ENCODE measurements at regions not wholly inside any gene's neighbourhood (a gene's known extent, or its start where the extent isn't known, plus 50 kb on each side); places are given as distances from the start of the nearest gene placed in this dataset.

GRCh38 chr2:194557993-194558392 is 1099.0 kb upstream of the SLC39A10 start:
- no peaks in the 10 kb centered on the region for H3K4me1 ChIP-seq (ENCODE audit: low read length)
- no peak overlapping the region for H2AFZ ChIP-seq (ENCODE audit: low read length)
- no peak for DNase-seq
- no peak overlapping the region for H3K9ac ChIP-seq (ENCODE audit: low read length)
- H3K79me2 ChIP-seq (ENCODE audit: low read length): no peaks in the 10 kb centered on the region
- H3K36me3 ChIP-seq (ENCODE audit: insufficient read depth, low read length): no peaks in the 10 kb centered on the region
- no peak overlapping the region for H3K4me2 ChIP-seq (ENCODE audit: low read depth, low read length, poor library complexity, severe bottlenecking)
- no peak overlapping the region for H3K4me3 ChIP-seq (ENCODE audit: low read length)
- H3K27me3 ChIP-seq (ENCODE audit: low read length): no peaks in the 10 kb centered on the region
- H4K20me1 ChIP-seq (ENCODE audit: insufficient read depth, low read depth, low read length): no peaks in the 10 kb centered on the region
- H3K9me3 ChIP-seq (ENCODE audit: low read length): no peaks in the 10 kb centered on the region; the same call in 1 of the 2 replicates
- no peaks in the 10 kb centered on the region for H3K9me2 ChIP-seq (replicated peaks; ENCODE audit: insufficient read depth, low read length)
- H3K27ac ChIP-seq (ENCODE audit: low read length): no peak overlapping the region

- Histone ChIP-seq H4K20me1 (ENCODE audit: insufficient read depth, low read depth, low read length) (no peaks in the 10 kb centered on the region), H3K79me2 (ENCODE audit: low read length) (no peaks in the 10 kb centered on the region), H3K9me2 (replicated peaks; ENCODE audit: insufficient read depth, low read length) (no peaks in the 10 kb centered on the region), H3K36me3 (ENCODE audit: insufficient read depth, low read length) (no peaks in the 10 kb centered on the region), H3K9ac (ENCODE audit: low read length) (no peak overlapping the region), H3K4me1 (ENCODE audit: low read length) (no peaks in the 10 kb centered on the region), H3K27me3 (ENCODE audit: low read length) (no peaks in the 10 kb centered on the region), H3K27ac (ENCODE audit: low read length) (no peak overlapping the region), H3K4me2 (ENCODE audit: low read depth, low read length, poor library complexity, severe bottlenecking) (no peak overlapping the region), H2AFZ (ENCODE audit: low read length) (no peak overlapping the region), H3K9me3 (ENCODE audit: low read length) (no peaks in the 10 kb centered on the region; the same call in 1 of the 2 replicates), H3K4me3 (ENCODE audit: low read length) (no peak overlapping the region)
- DNase-seq: no peak
These were observed 1100.4 kb upstream of the SLC39A10 start for GRCh38 chr2:194556629-194557028.

GRCh38 chr2:194553980-194554379 is 1103.0 kb upstream of the SLC39A10 start:
- H3K9me2 ChIP-seq (replicated peaks; ENCODE audit: insufficient read depth, low read length): no peaks in the 10 kb centered on the region
- no peaks in the 10 kb centered on the region for H3K36me3 ChIP-seq (ENCODE audit: insufficient read depth, low read length)
- H3K9ac ChIP-seq (ENCODE audit: low read length): no peak overlapping the region
- no peaks in the 10 kb centered on the region for H4K20me1 ChIP-seq (ENCODE audit: insufficient read depth, low read depth, low read length)
- no peaks in the 10 kb centered on the region for H3K4me1 ChIP-seq (ENCODE audit: low read length)
- H3K4me2 ChIP-seq (ENCODE audit: low read depth, low read length, poor library complexity, severe bottlenecking): no peak overlapping the region
- H3K27me3 ChIP-seq (ENCODE audit: low read length): no peaks in the 10 kb centered on the region
- no peaks in the 10 kb centered on the region for H3K9me3 ChIP-seq (ENCODE audit: low read length)
- no peak overlapping the region for H2AFZ ChIP-seq (ENCODE audit: low read length)
- no peak for DNase-seq
- no peak overlapping the region for H3K4me3 ChIP-seq (ENCODE audit: low read length)
- H3K79me2 ChIP-seq (ENCODE audit: low read length): no peaks in the 10 kb centered on the region
- no peak overlapping the region for H3K27ac ChIP-seq (ENCODE audit: low read length)

- Histone ChIP-seq H3K4me1 (ENCODE audit: low read length) (no peaks in the 10 kb centered on the region), H4K20me1 (ENCODE audit: insufficient read depth, low read depth, low read length) (no peaks in the 10 kb centered on the region), H3K36me3 (ENCODE audit: insufficient read depth, low read length) (no peaks in the 10 kb centered on the region), H3K4me2 (ENCODE audit: low read depth, low read length, poor library complexity, severe bottlenecking) (no peak overlapping the region), H3K4me3 (ENCODE audit: low read length) (no peak overlapping the region), H3K9ac (ENCODE audit: low read length) (no peak overlapping the region), H2AFZ (ENCODE audit: low read length) (no peak overlapping the region), H3K9me2 (replicated peaks; ENCODE audit: insufficient read depth, low read length) (no peaks in the 10 kb centered on the region), H3K27ac (ENCODE audit: low read length) (no peak overlapping the region), H3K27me3 (ENCODE audit: low read length) (no peaks in the 10 kb centered on the region), H3K79me2 (ENCODE audit: low read length) (no peaks in the 10 kb centered on the region), H3K9me3 (ENCODE audit: low read length) (no peaks in the 10 kb centered on the region)
- DNase-seq: no peak
These were observed 1106.3 kb upstream of the SLC39A10 start for GRCh38 chr2:194550702-194551101.

GRCh38 chr2:194549387-194549786 is 1107.6 kb upstream of the SLC39A10 start:
- Histone ChIP-seq H4K20me1 (ENCODE audit: insufficient read depth, low read depth, low read length) (no peaks in the 10 kb centered on the region), H2AFZ (ENCODE audit: low read length) (no peak overlapping the region), H3K9me3 (ENCODE audit: low read length) (no peaks in the 10 kb centered on the region), H3K79me2 (ENCODE audit: low read length) (no peaks in the 10 kb centered on the region), H3K4me3 (ENCODE audit: low read length) (no peak overlapping the region), H3K9ac (ENCODE audit: low read length) (no peak overlapping the region), H3K27ac (ENCODE audit: low read length) (no peak overlapping the region), H3K27me3 (ENCODE audit: low read length) (no peaks in the 10 kb centered on the region), H3K4me1 (ENCODE audit: low read length) (no peaks in the 10 kb centered on the region), H3K36me3 (ENCODE audit: insufficient read depth, low read length) (no peaks in the 10 kb centered on the region), H3K4me2 (ENCODE audit: low read depth, low read length, poor library complexity, severe bottlenecking) (no peak overlapping the region), H3K9me2 (replicated peaks; ENCODE audit: insufficient read depth, low read length) (no peaks in the 10 kb centered on the region)
- no peak for DNase-seq

GRCh38 chr2:194545978-194546377 is 1111.0 kb upstream of the SLC39A10 start:
- Histone ChIP-seq H3K36me3 (ENCODE audit: insufficient read depth, low read length) (no peaks in the 10 kb centered on the region), H2AFZ (ENCODE audit: low read length) (no peak overlapping the region), H4K20me1 (ENCODE audit: insufficient read depth, low read depth, low read length) (no peaks in the 10 kb centered on the region), H3K27ac (ENCODE audit: low read length) (no peak overlapping the region), H3K9ac (ENCODE audit: low read length) (no peak overlapping the region), H3K79me2 (ENCODE audit: low read length) (no peaks in the 10 kb centered on the region), H3K27me3 (ENCODE audit: low read length) (no peaks in the 10 kb centered on the region), H3K4me3 (ENCODE audit: low read length) (no peak overlapping the region), H3K9me3 (ENCODE audit: low read length) (no peaks in the 10 kb centered on the region), H3K9me2 (replicated peaks; ENCODE audit: insufficient read depth, low read length) (no peaks in the 10 kb centered on the region), H3K4me2 (ENCODE audit: low read depth, low read length, poor library complexity, severe bottlenecking) (no peak overlapping the region), H3K4me1 (ENCODE audit: low read length) (no peaks in the 10 kb centered on the region)
- DNase-seq: peak; percentile 48

- no peak overlapping the region for H3K9ac ChIP-seq (ENCODE audit: low read length)
- H4K20me1 ChIP-seq (ENCODE audit: insufficient read depth, low read depth, low read length): no peaks in the 10 kb centered on the region
- no peaks in the 10 kb centered on the region for H3K36me3 ChIP-seq (ENCODE audit: insufficient read depth, low read length)
- no peaks in the 10 kb centered on the region for H3K9me2 ChIP-seq (replicated peaks; ENCODE audit: insufficient read depth, low read length)
- H3K27me3 ChIP-seq (ENCODE audit: low read length): no peaks in the 10 kb centered on the region
- H3K4me1 ChIP-seq (ENCODE audit: low read length): no peaks in the 10 kb centered on the region
- no peak for DNase-seq
- H3K4me2 ChIP-seq (ENCODE audit: low read depth, low read length, poor library complexity, severe bottlenecking): no peak overlapping the region
- H3K79me2 ChIP-seq (ENCODE audit: low read length): no peaks in the 10 kb centered on the region
- no peak overlapping the region for H3K4me3 ChIP-seq (ENCODE audit: low read length)
- H3K27ac ChIP-seq (ENCODE audit: low read length): no peak overlapping the region
- no peaks in the 10 kb centered on the region for H3K9me3 ChIP-seq (ENCODE audit: low read length)
- H2AFZ ChIP-seq (ENCODE audit: low read length): no peak overlapping the region
These were observed 1117.6 kb upstream of the SLC39A10 start for GRCh38 chr2:194539425-194539824.

- Histone ChIP-seq H4K20me1 (ENCODE audit: insufficient read depth, low read depth, low read length) (no peaks in the 10 kb centered on the region), H3K9ac (ENCODE audit: low read length) (no peak overlapping the region), H3K9me3 (ENCODE audit: low read length) (peaks cover 19% of the 10 kb centered on the region), H3K79me2 (ENCODE audit: low read length) (no peaks in the 10 kb centered on the region), H3K4me2 (ENCODE audit: low read depth, low read length, poor library complexity, severe bottlenecking) (no peak overlapping the region), H2AFZ (ENCODE audit: low read length) (no peak overlapping the region), H3K4me3 (ENCODE audit: low read length) (no peak overlapping the region), H3K27me3 (ENCODE audit: low read length) (no peaks in the 10 kb centered on the region), H3K36me3 (ENCODE audit: insufficient read depth, low read length) (no peaks in the 10 kb centered on the region), H3K27ac (ENCODE audit: low read length) (no peak overlapping the region), H3K4me1 (ENCODE audit: low read length) (no peaks in the 10 kb centered on the region), H3K9me2 (replicated peaks; ENCODE audit: insufficient read depth, low read length) (no peaks in the 10 kb centered on the region)
- DNase-seq: no peak
These were observed 1130.9 kb upstream of the SLC39A10 start for GRCh38 chr2:194526121-194526520.

- no peaks in the 10 kb centered on the region for H3K36me3 ChIP-seq (ENCODE audit: insufficient read depth, low read length)
- no peak overlapping the region for H3K9ac ChIP-seq (ENCODE audit: low read length)
- H2AFZ ChIP-seq (ENCODE audit: low read length): no peak overlapping the region
- H3K4me3 ChIP-seq (ENCODE audit: low read length): no peak overlapping the region
- H3K9me3 ChIP-seq (ENCODE audit: low read length): no peaks in the 10 kb centered on the region; the same call in 1 of the 2 replicates
- H3K27ac ChIP-seq (ENCODE audit: low read length): no peak overlapping the region
- H3K4me1 ChIP-seq (ENCODE audit: low read length): no peaks in the 10 kb centered on the region
- no peak overlapping the region for H3K4me2 ChIP-seq (ENCODE audit: low read depth, low read length, poor library complexity, severe bottlenecking)
- no peaks in the 10 kb centered on the region for H3K79me2 ChIP-seq (ENCODE audit: low read length)
- DNase-seq: no peak
- no peaks in the 10 kb centered on the region for H3K27me3 ChIP-seq (ENCODE audit: low read length)
- no peaks in the 10 kb centered on the region for H3K9me2 ChIP-seq (replicated peaks; ENCODE audit: insufficient read depth, low read length)
- H4K20me1 ChIP-seq (ENCODE audit: insufficient read depth, low read depth, low read length): no peaks in the 10 kb centered on the region
These were observed 1142.7 kb upstream of the SLC39A10 start for GRCh38 chr2:194514281-194514680.

Measured in Karpas-422 (cell line).